GM23338 (cell line): ENCODE measurements at regions not wholly inside any gene's neighbourhood (a gene's known extent, or its start where the extent isn't known, plus 50 kb on each side); places are given as distances from the start of the nearest gene placed in this dataset.

Experiments
- ATAC-seq: fragments of 200-7000 bp; cut with Tn5 transposase; 3 replicates; pipeline ENCODE4 v1.9.1; 2020
- DNase-seq: peaks from one replicate; pipeline ENCODE4 v3.0.0-alpha.2; 2015; ENCODE audit warnings: low spot score
- H2AFZ ChIP-seq: fragments of 200-600 bp; sonication (generic); 2 replicates; pipeline ENCODE4 v1.8.0; 2016; ENCODE audit warnings: antibody characterized with exemption, mild to moderate bottlenecking, moderate library complexity
- H3F3A ChIP-seq: fragments of 200-600 bp; sonication (generic); replicated peaks from 2 replicates; pipeline ENCODE4 v1.8.0; 2017; ENCODE audit warnings: antibody characterized with exemption, mixed run types, low read depth
- H3K27ac ChIP-seq: fragments of 200-600 bp; sonication (generic); 2 replicates; pipeline ENCODE4 v1.6.1; 2016; ENCODE audit warnings: low read depth
- H3K27me3 ChIP-seq: fragments of 200-600 bp; sonication (generic); 2 replicates; pipeline ENCODE4 v1.8.0; 2016; ENCODE audit warnings: mild to moderate bottlenecking, mixed run types, moderate library complexity; ENCODE audit not compliant: insufficient read depth
- H3K36me3 ChIP-seq: fragments of 200-600 bp; sonication (generic); 2 replicates; pipeline ENCODE4 v1.8.0; 2016; ENCODE audit warnings: mild to moderate bottlenecking; ENCODE audit not compliant: insufficient read depth
- H3K4me1 ChIP-seq: fragments of 200-600 bp; sonication (generic); 2 replicates; pipeline ENCODE4 v1.8.0; 2016; ENCODE audit warnings: mild to moderate bottlenecking, moderate library complexity; ENCODE audit not compliant: insufficient read depth
- H3K4me2 ChIP-seq: fragments of 200-600 bp; sonication (generic); 2 replicates; pipeline ENCODE4 v1.7.1; 2017; ENCODE audit warnings: mixed run types
- H3K4me3 ChIP-seq: fragments of 200-600 bp; sonication (generic); 2 replicates; pipeline ENCODE4 v1.6.1; 2016; ENCODE audit warnings: mixed run types
- H3K79me2 ChIP-seq: fragments of 200-600 bp; sonication (generic); replicated peaks from 2 replicates; pipeline ENCODE4 v1.8.0; 2017; ENCODE audit warnings: mild to moderate bottlenecking; ENCODE audit not compliant: insufficient read depth
- H3K9me2 ChIP-seq: fragments of 200-600 bp; sonication (generic); 2 replicates; pipeline ENCODE4 v1.8.0; 2017; ENCODE audit not compliant: insufficient read depth
- H4K20me1 ChIP-seq: fragments of 200-600 bp; sonication (generic); replicated peaks from 2 replicates; pipeline ENCODE4 v1.8.0; 2017; ENCODE audit warnings: mild to moderate bottlenecking; ENCODE audit not compliant: insufficient read depth
- H3K27ac Mint-ChIP-seq: 2 replicates; pipeline ENCODE4 v1.8.0; 2020; ENCODE audit warnings: inconsistent platforms, mild to moderate bottlenecking, moderate library complexity, mixed read lengths
- H3K27me3 Mint-ChIP-seq: 3 replicates; pipeline ENCODE4 v1.8.0; 2022; ENCODE audit warnings: low read depth, mild to moderate bottlenecking, moderate library complexity, mixed read lengths, inconsistent platforms; ENCODE audit not compliant: insufficient read depth, poor library complexity
- H3K36me3 Mint-ChIP-seq: 3 replicates; pipeline ENCODE4 v1.8.0; 2021; ENCODE audit warnings: low read depth, mild to moderate bottlenecking, inconsistent platforms, moderate library complexity, mixed read lengths
- H3K4me1 Mint-ChIP-seq: 3 replicates; pipeline ENCODE4 v1.8.0; 2020; ENCODE audit warnings: mild to moderate bottlenecking, inconsistent platforms, mixed read lengths
- H3K4me3 Mint-ChIP-seq: 3 replicates; pipeline ENCODE4 v1.8.0; 2021; ENCODE audit warnings: moderate library complexity, mild to moderate bottlenecking, inconsistent platforms, mixed read lengths
- H3K9me3 Mint-ChIP-seq: 3 replicates; pipeline ENCODE4 v1.8.0; 2020; ENCODE audit warnings: moderate library complexity, mild to moderate bottlenecking, inconsistent platforms, mixed read lengths
- CTCF ChIP-seq, 2 experiments: fragments of 200-600 bp in 1 of 2; sonication (generic) in 1 of 2; conservative IDR thresholded peaks; 2 replicates each; pipeline versions ENCODE4 v1.5.1 to v1.6.1; 2016 to 2017; ENCODE audit warnings: antibody characterized with exemption in 2 of 2, low read depth in 2 of 2, mild to moderate bottlenecking in 2 of 2, moderate library complexity in 1 of 2
- ETS1 ChIP-seq: IDR thresholded peaks from 2 replicates; pipeline ENCODE4 v1.6.1; 2016; ENCODE audit warnings: antibody characterized with exemption
- JUNB ChIP-seq: IDR thresholded peaks from one replicate; pipeline ENCODE4 v1.6.1; 2016; ENCODE audit warnings: antibody characterized with exemption; ENCODE audit not compliant: unreplicated experiment
- ZNF114 ChIP-seq: fragments of 250-450 bp; sonication (Bioruptor Pico); IDR thresholded peaks from 2 replicates; pipeline ENCODE4 v1.5.0; 2020; ENCODE audit warnings: mild to moderate bottlenecking, moderate library complexity
- ZNF462 ChIP-seq: fragments of 250-450 bp; sonication (Bioruptor Pico); IDR thresholded peaks from 2 replicates; pipeline ENCODE4 v1.5.0; 2020; ENCODE audit warnings: mild to moderate bottlenecking, moderate library complexity

- TF ChIP-seq ZNF462 (CRISPR knock-in tag), result no peak
- TF ChIP-seq JUNB, result no peak
- no peak for TF ChIP-seq CTCF (conservative IDR thresholded peaks at IDR 0.05; ENCODE audit: low read depth in 2 of 2)
Measured at GRCh38 chr3:157930000-157930780, 176.0 kb downstream of the SHOX2 start (continued).

DNA sequence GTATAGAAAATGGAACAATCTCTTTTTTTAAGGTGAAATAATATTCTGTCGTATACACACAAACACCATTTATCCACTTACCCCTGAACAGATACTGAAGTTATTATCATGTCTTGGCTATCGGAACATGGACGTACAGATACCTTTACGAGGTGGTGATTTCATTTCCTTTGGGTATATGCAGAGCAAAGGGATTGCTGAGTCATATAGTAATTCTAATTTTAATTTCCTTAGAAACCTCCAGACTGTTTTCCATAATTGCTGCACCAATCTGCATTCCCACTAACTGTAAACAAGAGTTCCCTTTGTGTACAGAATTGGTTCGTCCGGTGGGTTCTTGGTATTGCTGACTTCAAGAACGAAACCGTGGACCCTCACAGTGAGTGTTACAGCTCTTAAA is 179.4 kb downstream of the SHOX2 start:
- Histone ChIP-seq H2AFZ (no peak overlapping the region), H3K36me3 (no peaks in the 10 kb centered on the region), H3K27ac (no peak overlapping the region), H3K27me3 (no peaks in the 10 kb centered on the region), H4K20me1 (no peaks in the 10 kb centered on the region), H3K9me2 (peaks cover 11% of the 10 kb centered on the region; the same call in 1 of the 2 replicates), H3K4me2 (no peak overlapping the region), H3K79me2 (no peaks in the 10 kb centered on the region), H3K4me3 (no peak overlapping the region), H3K4me1 (no peaks in the 10 kb centered on the region), H3F3A (no peaks in the 10 kb centered on the region)
- ATAC-seq (no peak), DNase-seq (no peak)
- Mint-ChIP-seq H3K36me3 (no peaks in the 10 kb centered on the region), H3K9me3 (peaks cover 4% of the 10 kb centered on the region; the same call in 1 of the 3 replicates), H3K27me3 (no peaks in the 10 kb centered on the region), H3K27ac (no peak overlapping the region), H3K4me3 (no peak overlapping the region), H3K4me1 (no peaks in the 10 kb centered on the region)
- TF ChIP-seq ZNF114 (CRISPR knock-in tag) (no peak), ETS1 (no peak), ZNF462 (CRISPR knock-in tag) (no peak)
